Neuronal stem cell (in vitro differentiated cells): ENCODE measurements at regions not wholly inside any gene's neighbourhood (a gene's known extent, or its start where the extent isn't known, plus 50 kb on each side); places are given as distances from the start of the nearest gene placed in this dataset.
"Not testable (repeated sequence)": the region's sequence is repeated elsewhere in the genome, so short reads cannot be mapped to it uniquely, and the experiment has no call there.

ENCODE experiments used
- DNase-seq: peaks from one replicate; pipeline ENCODE4 v3.0.0-alpha.2; 2013; ENCODE audit warnings: low spot score
- H2AFZ ChIP-seq: one replicate; pipeline ENCODE4 v1.6.1; 2013; ENCODE audit warnings: mild to moderate bottlenecking, low read length, inconsistent platforms
- H2AK5ac ChIP-seq: 2 replicates; pipeline ENCODE4 v1.6.1; 2013; ENCODE audit warnings: low read depth, mild to moderate bottlenecking, inconsistent platforms, low read length, moderate library complexity, mixed read lengths
- H2BK120ac ChIP-seq: 2 replicates; pipeline ENCODE4 v1.6.1; 2013; ENCODE audit warnings: low read depth, mild to moderate bottlenecking, inconsistent platforms, low read length, moderate library complexity, mixed read lengths
- H2BK12ac ChIP-seq: one replicate; pipeline ENCODE4 v1.6.1; 2013; ENCODE audit warnings: low read length, inconsistent platforms
- H2BK15ac ChIP-seq: 2 replicates; pipeline ENCODE4 v1.6.1; 2013; ENCODE audit warnings: mild to moderate bottlenecking, low read length, inconsistent platforms, mixed read lengths
- H2BK5ac ChIP-seq: one replicate; pipeline ENCODE4 v1.6.1; 2013; ENCODE audit warnings: inconsistent platforms, mild to moderate bottlenecking, low read length, moderate library complexity
- H3K14ac ChIP-seq: one replicate; pipeline ENCODE4 v1.6.1; 2013; ENCODE audit warnings: low read length, inconsistent platforms
- H3K18ac ChIP-seq: 2 replicates; pipeline ENCODE4 v1.6.1; 2013; ENCODE audit warnings: low read length, inconsistent platforms
- H3K23ac ChIP-seq: 2 replicates; pipeline ENCODE4 v1.6.1; 2013; ENCODE audit warnings: low read depth, mild to moderate bottlenecking, mixed read lengths, low read length, inconsistent platforms; ENCODE audit not compliant: poor library complexity
- H3K27ac ChIP-seq: replicated peaks from 3 replicates; pipeline ENCODE4 v1.5.1; 2013; ENCODE audit warnings: low read length, inconsistent platforms
- H3K27me3 ChIP-seq, 3 experiments: 2 replicates each; pipeline ENCODE4 v1.6.1; 2013; ENCODE audit warnings: low read length in 3 of 3, mild to moderate bottlenecking in 2 of 3, inconsistent platforms in 1 of 3, low read depth in 1 of 3, mixed read lengths in 1 of 3, moderate library complexity in 1 of 3; ENCODE audit not compliant: control insufficient read depth in 3 of 3, insufficient read depth in 3 of 3
- H3K36me3 ChIP-seq, 2 donors: replicated peaks in 1 of 2; 2 replicates each; pipeline ENCODE4 v1.6.1; 2013; ENCODE audit warnings: low read length in 2 of 2; ENCODE audit not compliant: control insufficient read depth in 2 of 2, insufficient read depth in 2 of 2
- H3K4ac ChIP-seq: 2 replicates; pipeline ENCODE4 v1.6.1; 2013; ENCODE audit warnings: inconsistent platforms, mild to moderate bottlenecking, low read length, moderate library complexity
- H3K4me1 ChIP-seq, 2 donors: 1 replicate in 1 of 2; 2 replicates in 1 of 2; pipeline ENCODE4 v1.6.1; 2013; ENCODE audit warnings: low read length in 2 of 2, low read depth in 1 of 2; ENCODE audit not compliant: control insufficient read depth in 2 of 2, insufficient read depth in 1 of 2
- H3K4me2 ChIP-seq: one replicate; pipeline ENCODE4 v1.6.1; 2013; ENCODE audit warnings: mild to moderate bottlenecking, low read length, inconsistent platforms; ENCODE audit not compliant: insufficient read depth, poor library complexity, severe bottlenecking
- H3K4me3 ChIP-seq, 2 donors: 2 replicates each; pipeline ENCODE4 v1.5.1; 2013; ENCODE audit warnings: low read length in 2 of 2, mild to moderate bottlenecking in 2 of 2, inconsistent platforms in 1 of 2, moderate library complexity in 1 of 2
- H3K79me1 ChIP-seq: one replicate; pipeline ENCODE4 v1.6.1; 2013; ENCODE audit warnings: low read depth, mild to moderate bottlenecking, inconsistent platforms, low read length, moderate library complexity
- H3K9ac ChIP-seq: one replicate; pipeline ENCODE4 v1.6.1; 2013; ENCODE audit warnings: mild to moderate bottlenecking, low read depth, low read length, inconsistent platforms; ENCODE audit not compliant: poor library complexity
- H3K9me3 ChIP-seq, 2 donors: replicated peaks in 1 of 2; 2 replicates each; pipeline versions ENCODE3 to v1.6.1; 2013; ENCODE audit warnings: low read length in 2 of 2, mild to moderate bottlenecking in 2 of 2, inconsistent platforms in 1 of 2, low read depth in 1 of 2, mixed read lengths in 1 of 2, moderate library complexity in 1 of 2; ENCODE audit not compliant: control insufficient read depth in 2 of 2, insufficient read depth in 1 of 2
- H4K8ac ChIP-seq: one replicate; pipeline ENCODE4 v1.6.1; 2013; ENCODE audit warnings: low read depth, mild to moderate bottlenecking, inconsistent platforms, low read length, moderate library complexity
- H4K91ac ChIP-seq: one replicate; pipeline ENCODE4 v1.6.1; 2013; ENCODE audit warnings: low read length, low read depth, mild to moderate bottlenecking, inconsistent platforms; ENCODE audit not compliant: poor library complexity
- WGBS, 2 donors: extraction: QIAGEN DNeasy Blood & Tissue Kit; methylation state at CpG; one replicate each; pipeline ENCODE4 v1.1.7; 2013; ENCODE audit warnings: missing lambda C conversion rate in 2 of 2, mixed read lengths in 1 of 2; ENCODE audit not compliant: insufficient read length in 2 of 2, insufficient replicate concordance in 1 of 2; ENCODE audit errors: extremely low coverage in 2 of 2; 5-methylcytosine and 5-hydroxymethylcytosine counted together

DNA sequence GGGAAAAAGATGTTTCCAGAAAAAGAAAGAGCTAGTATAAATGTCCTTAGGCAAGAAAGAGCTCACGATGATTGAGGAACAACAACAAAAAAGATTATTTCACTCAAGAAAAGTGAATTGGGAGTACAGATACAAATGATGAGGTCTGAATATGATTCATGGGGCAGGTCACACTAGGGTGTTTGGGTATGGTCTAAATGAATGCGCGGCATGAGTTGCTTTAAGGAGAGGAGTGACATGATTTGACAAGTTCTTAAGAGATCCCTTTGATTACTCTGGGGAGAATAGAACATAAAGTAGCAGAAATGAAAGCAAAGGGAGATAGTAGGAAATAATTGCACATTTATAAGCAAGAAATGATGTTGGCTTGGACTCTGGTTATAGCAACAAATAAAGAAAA is 85.9 kb upstream of the AGAP9 start:
- not testable (repeated sequence) for H4K8ac ChIP-seq, H3K23ac ChIP-seq, H3K4me3 ChIP-seq, H3K36me3 ChIP-seq, H3K4me2 ChIP-seq, H3K9ac ChIP-seq, H3K27me3 ChIP-seq, H3K4me1 ChIP-seq, H2AFZ ChIP-seq, H2BK15ac ChIP-seq, H3K18ac ChIP-seq, H3K9me3 ChIP-seq, H3K4ac ChIP-seq, H4K91ac ChIP-seq, H3K79me1 ChIP-seq, H3K27ac ChIP-seq, H2BK5ac ChIP-seq, H2BK12ac ChIP-seq, DNase-seq, H3K14ac ChIP-seq, H2BK120ac ChIP-seq, H2AK5ac ChIP-seq
- no CpG with 5 or more reads among the region's 3 CpGs for WGBS, 2 donors

GRCh38 chr10:47605791-47606773 is 82.6 kb upstream of the AGAP9 start:
- not testable (repeated sequence) for H3K4me2 ChIP-seq, H3K14ac ChIP-seq, H3K4ac ChIP-seq, DNase-seq, H3K23ac ChIP-seq, H3K9me3 ChIP-seq, H2AK5ac ChIP-seq, H4K91ac ChIP-seq, H3K27ac ChIP-seq, H3K9ac ChIP-seq, H3K4me1 ChIP-seq, H2BK5ac ChIP-seq, H3K18ac ChIP-seq, H2BK12ac ChIP-seq, H3K27me3 ChIP-seq, H3K79me1 ChIP-seq, H3K4me3 ChIP-seq, H2AFZ ChIP-seq, H2BK15ac ChIP-seq, H4K8ac ChIP-seq, H3K36me3 ChIP-seq, H2BK120ac ChIP-seq
- WGBS, 2 donors, result no CpG with 5 or more reads among the region's 1 CpG

DNA sequence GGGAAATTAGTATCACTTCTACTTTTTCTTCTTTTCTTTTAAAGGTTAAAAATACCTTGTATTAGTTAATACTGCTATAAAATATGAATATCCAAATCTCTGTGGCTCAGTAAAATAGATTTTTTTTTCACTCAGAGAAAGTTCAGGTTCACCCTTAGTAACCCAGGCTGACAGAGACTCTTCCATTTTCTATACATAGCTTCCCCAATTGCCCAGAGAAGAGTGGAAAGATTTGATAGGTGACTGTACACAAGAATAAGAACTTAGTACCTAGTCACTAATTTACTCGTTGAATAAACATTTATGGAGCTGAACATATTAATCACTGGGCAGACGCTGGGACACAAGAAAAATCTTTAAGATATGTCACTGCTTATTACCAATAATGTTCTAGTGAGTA is 77.2 kb upstream of the AGAP9 start:
- H2AK5ac ChIP-seq, H4K91ac ChIP-seq, DNase-seq, H3K14ac ChIP-seq, H3K27ac ChIP-seq, H3K27me3 ChIP-seq, H3K9ac ChIP-seq, H2BK120ac ChIP-seq, H2AFZ ChIP-seq, H3K4me2 ChIP-seq, H3K4me1 ChIP-seq, H3K79me1 ChIP-seq, H3K9me3 ChIP-seq, H2BK15ac ChIP-seq, H3K4ac ChIP-seq, H3K23ac ChIP-seq, H3K18ac ChIP-seq, H4K8ac ChIP-seq, H3K36me3 ChIP-seq, H2BK12ac ChIP-seq, H2BK5ac ChIP-seq, H3K4me3 ChIP-seq: not testable (repeated sequence)
- no CpG with 5 or more reads among the region's 2 CpGs for WGBS, 2 donors

GRCh38 chr10:47600127-47600526 is 76.7 kb upstream of the AGAP9 start:
- not testable (repeated sequence) for H3K14ac ChIP-seq, H3K36me3 ChIP-seq, H3K27me3 ChIP-seq, H2BK15ac ChIP-seq, H3K4me3 ChIP-seq, DNase-seq, H3K79me1 ChIP-seq, H2BK5ac ChIP-seq, H2BK12ac ChIP-seq, H3K4me2 ChIP-seq, H3K9ac ChIP-seq, H3K9me3 ChIP-seq, H4K91ac ChIP-seq, H2AFZ ChIP-seq, H3K23ac ChIP-seq, H3K18ac ChIP-seq, H2BK120ac ChIP-seq, H3K4ac ChIP-seq, H2AK5ac ChIP-seq, H3K27ac ChIP-seq, H4K8ac ChIP-seq, H3K4me1 ChIP-seq
- no CpG with 5 or more reads among the region's 15 CpGs for WGBS, 2 donors
